ENCODE measurements at regions not wholly inside any gene's neighbourhood (a gene's known extent, or its start where the extent isn't known, plus 50 kb on each side); places are given as distances from the start of the nearest gene placed in this dataset.

DNA sequence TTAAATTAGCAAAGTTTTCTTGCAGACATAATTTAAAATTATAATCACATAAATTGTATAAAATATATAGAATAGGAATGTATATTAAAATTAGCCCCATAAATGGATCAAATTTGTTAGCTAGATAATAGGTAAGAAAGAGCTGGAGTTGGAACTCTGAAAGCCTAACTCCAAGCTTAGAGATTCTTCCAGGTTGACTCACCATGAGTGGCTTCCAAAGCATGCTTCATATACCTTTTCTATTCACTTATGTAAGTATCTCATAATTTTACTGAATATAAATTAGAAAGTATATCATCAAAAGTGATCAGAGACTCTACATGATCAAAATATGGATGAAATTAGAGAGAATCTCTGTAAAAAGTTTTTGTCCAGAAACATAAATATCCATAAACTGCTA lies 320.7 kb upstream of the MAGI2 start:
- TF ChIP-seq, protein P1, sequence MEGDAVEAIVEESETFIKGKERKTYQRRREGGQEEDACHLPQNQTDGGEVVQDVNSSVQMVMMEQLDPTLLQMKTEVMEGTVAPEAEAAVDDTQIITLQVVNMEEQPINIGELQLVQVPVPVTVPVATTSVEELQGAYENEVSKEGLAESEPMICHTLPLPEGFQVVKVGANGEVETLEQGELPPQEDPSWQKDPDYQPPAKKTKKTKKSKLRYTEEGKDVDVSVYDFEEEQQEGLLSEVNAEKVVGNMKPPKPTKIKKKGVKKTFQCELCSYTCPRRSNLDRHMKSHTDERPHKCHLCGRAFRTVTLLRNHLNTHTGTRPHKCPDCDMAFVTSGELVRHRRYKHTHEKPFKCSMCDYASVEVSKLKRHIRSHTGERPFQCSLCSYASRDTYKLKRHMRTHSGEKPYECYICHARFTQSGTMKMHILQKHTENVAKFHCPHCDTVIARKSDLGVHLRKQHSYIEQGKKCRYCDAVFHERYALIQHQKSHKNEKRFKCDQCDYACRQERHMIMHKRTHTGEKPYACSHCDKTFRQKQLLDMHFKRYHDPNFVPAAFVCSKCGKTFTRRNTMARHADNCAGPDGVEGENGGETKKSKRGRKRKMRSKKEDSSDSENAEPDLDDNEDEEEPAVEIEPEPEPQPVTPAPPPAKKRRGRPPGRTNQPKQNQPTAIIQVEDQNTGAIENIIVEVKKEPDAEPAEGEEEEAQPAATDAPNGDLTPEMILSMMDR (IDR thresholded peaks at IDR 0.05) = no peak
- no peak for TF ChIP-seq POLR2A (IDR thresholded peaks at IDR 0.05)
